Daoy (cell line): ENCODE measurements at regions not wholly inside any gene's neighbourhood (a gene's known extent, or its start where the extent isn't known, plus 50 kb on each side); places are given as distances from the start of the nearest gene placed in this dataset.
A peak's percentile ranks its signal among the peaks of the same experiment; 100 is the strongest.
"Not testable (repeated sequence)": the region's sequence is repeated elsewhere in the genome, so short reads cannot be mapped to it uniquely, and the experiment has no call there.

Source experiments
- DNase-seq: peaks from one replicate; pipeline ENCODE4 v3.0.0-alpha.2; 2015; ENCODE audit warnings: low read depth

- DNase-seq, result peak; percentile 13
These were observed 206.2 kb upstream of the KAZN start for GRCh38 chr1:14392161-14392858.

- no peak for DNase-seq
These were observed 205.6 kb upstream of the KAZN start for GRCh38 chr1:14392859-14393365.

GRCh38 chr1:14396100-14396499 lies 202.4 kb upstream of the KAZN start:
- no peak for DNase-seq

GRCh38 chr1:14403961-14404645 lies 194.4 kb upstream of the KAZN start:
- DNase-seq, result no peak

GRCh38 chr1:14404862-14405301 lies 193.6 kb upstream of the KAZN start:
- DNase-seq, result no peak

GRCh38 chr1:14412235-14412634 lies 186.2 kb upstream of the KAZN start:
- no peak for DNase-seq

- no peak for DNase-seq
These were observed 184.5 kb upstream of the KAZN start for GRCh38 chr1:14413819-14414490.

- peak; percentile 21 for DNase-seq
These were observed 183.1 kb upstream of the KAZN start for GRCh38 chr1:14415396-14415795.

- DNase-seq, result not testable (repeated sequence)
These were observed 178.7 kb upstream of the KAZN start for GRCh38 chr1:14419778-14420218.

GRCh38 chr1:14420686-14421085 lies 177.8 kb upstream of the KAZN start:
- no peak for DNase-seq

GRCh38 chr1:14421295-14421976 lies 177.0 kb upstream of the KAZN start:
- no peak for DNase-seq

GRCh38 chr1:14421977-14422609 lies 176.4 kb upstream of the KAZN start:
- no peak for DNase-seq

- DNase-seq, result no peak
These were observed 174.0 kb upstream of the KAZN start for GRCh38 chr1:14424325-14425002.

- no peak for DNase-seq
These were observed 171.6 kb upstream of the KAZN start for GRCh38 chr1:14426854-14427253.

- DNase-seq, result no peak
These were observed 168.9 kb upstream of the KAZN start for GRCh38 chr1:14429577-14429976.

- DNase-seq, result not testable (repeated sequence)
These were observed 165.8 kb upstream of the KAZN start for GRCh38 chr1:14432728-14433127.

- DNase-seq, result no peak
These were observed 163.0 kb upstream of the KAZN start for GRCh38 chr1:14435368-14436023.

GRCh38 chr1:14437417-14437918 lies 161.0 kb upstream of the KAZN start:
- no peak for DNase-seq

GRCh38 chr1:14438127-14438769 lies 160.2 kb upstream of the KAZN start:
- DNase-seq, result no peak

GRCh38 chr1:14439015-14439414 lies 159.5 kb upstream of the KAZN start:
- no peak for DNase-seq
